Smooth muscle cell (in vitro differentiated cells): ENCODE measurements at regions not wholly inside any gene's neighbourhood (a gene's known extent, or its start where the extent isn't known, plus 50 kb on each side); places are given as distances from the start of the nearest gene placed in this dataset.

Experiments
- DNase-seq: peaks from one replicate; lab custom pipeline; 2025; ENCODE audit not compliant: unreplicated experiment; lab: John Stamatoyannopoulos, UW
- H2AFZ ChIP-seq: fragments of 200-600 bp; sonication (generic); 2 replicates; pipeline ENCODE4 v1.6.0; 2016; ENCODE audit warnings: antibody characterized with exemption, low read depth, mild to moderate bottlenecking
- H3F3A ChIP-seq: fragments of 200-600 bp; sonication (generic); 2 replicates; pipeline ENCODE4 v1.6.0; 2017; ENCODE audit warnings: antibody characterized with exemption, low read depth
- H3K27ac ChIP-seq: fragments of 200-600 bp; sonication (generic); 2 replicates; pipeline ENCODE4 v1.5.1; 2016; ENCODE audit warnings: low read depth, mild to moderate bottlenecking
- H3K27me3 ChIP-seq: fragments of 200-600 bp; sonication (generic); 2 replicates; pipeline ENCODE4 v1.6.1; 2016; ENCODE audit warnings: low read depth, mild to moderate bottlenecking
- H3K36me3 ChIP-seq: fragments of 200-600 bp; sonication (generic); 2 replicates; pipeline ENCODE4 v1.5.1; 2016; ENCODE audit warnings: low read depth
- H3K4me1 ChIP-seq: fragments of 200-600 bp; sonication (generic); 2 replicates; pipeline ENCODE4 v1.5.1; 2016; ENCODE audit warnings: low read depth
- H3K4me2 ChIP-seq: fragments of 200-600 bp; sonication (generic); 2 replicates; pipeline ENCODE4 v1.6.0; 2016; ENCODE audit warnings: mild to moderate bottlenecking
- H3K4me3 ChIP-seq: fragments of 200-600 bp; sonication (generic); 2 replicates; pipeline ENCODE4 v1.5.1; 2016; ENCODE audit warnings: mild to moderate bottlenecking
- H3K79me2 ChIP-seq: fragments of 200-600 bp; sonication (generic); 2 replicates; pipeline ENCODE4 v1.6.0; 2016; ENCODE audit warnings: low read depth, mild to moderate bottlenecking
- H3K9ac ChIP-seq: fragments of 200-600 bp; sonication (generic); 2 replicates; pipeline ENCODE4 v1.6.0; 2016; ENCODE audit warnings: low read depth
- H3K9me3 ChIP-seq: fragments of 200-600 bp; sonication (generic); replicated peaks from 2 replicates; pipeline ENCODE4 v1.5.1; 2016; ENCODE audit warnings: low read depth
- H4K20me1 ChIP-seq: fragments of 200-600 bp; sonication (generic); 2 replicates; pipeline ENCODE4 v1.6.0; 2016; ENCODE audit warnings: low read depth
- CTCF ChIP-seq: fragments of 200-600 bp; sonication (generic); IDR thresholded peaks from 2 replicates; pipeline ENCODE4 v1.5.1; 2017; ENCODE audit warnings: borderline replicate concordance, mild to moderate bottlenecking, antibody characterized with exemption; ENCODE audit not compliant: insufficient read depth, poor library complexity, severe bottlenecking
- WGBS: methylation state at CpG from one replicate; pipeline ENCODE4 v1.1.7; 2016; ENCODE audit warnings: low lambda C conversion rate; 5-methylcytosine and 5-hydroxymethylcytosine counted together

GRCh38 chr1:38329644-38330043 lies 283.1 kb upstream of the POU3F1 start:
- no peak overlapping the region for H3K27ac ChIP-seq
- no peaks in the 10 kb centered on the region for H3K4me1 ChIP-seq
- H3K9me3 ChIP-seq, result no peaks in the 10 kb centered on the region
- no peak overlapping the region for H3K4me2 ChIP-seq
- H3F3A ChIP-seq, result no peaks in the 10 kb centered on the region
- H3K27me3 ChIP-seq, result peaks cover 8% of the 10 kb centered on the region
- H3K4me3 ChIP-seq, result no peak overlapping the region
- TF ChIP-seq CTCF, result no peak
- DNase-seq, result no peak
- H3K9ac ChIP-seq, result no peak overlapping the region
- WGBS, result 69% methylated on average over 2 of the region's 2 CpGs
- H4K20me1 ChIP-seq, result no peaks in the 10 kb centered on the region
- no peak overlapping the region for H2AFZ ChIP-seq
- H3K36me3 ChIP-seq, result no peaks in the 10 kb centered on the region
- H3K79me2 ChIP-seq, result no peaks in the 10 kb centered on the region

- WGBS, result 80% methylated on average over 10 of the region's 10 CpGs
- H4K20me1 ChIP-seq, result no peaks in the 10 kb centered on the region
- DNase-seq, result no peak
- no peaks in the 10 kb centered on the region for H3K9me3 ChIP-seq
- H3K9ac ChIP-seq, result no peak overlapping the region
- H2AFZ ChIP-seq, result no peak overlapping the region
- H3K79me2 ChIP-seq, result no peaks in the 10 kb centered on the region
- no peak overlapping the region for H3K4me3 ChIP-seq
- H3K27me3 ChIP-seq, result peaks cover 3% of the 10 kb centered on the region
- no peak overlapping the region for H3K27ac ChIP-seq
- no peaks in the 10 kb centered on the region for H3K36me3 ChIP-seq
- no peaks in the 10 kb centered on the region for H3F3A ChIP-seq
- no peaks in the 10 kb centered on the region for H3K4me1 ChIP-seq
- H3K4me2 ChIP-seq, result no peak overlapping the region
- TF ChIP-seq CTCF, result no peak
These were observed 281.9 kb upstream of the POU3F1 start for GRCh38 chr1:38328278-38329035.

- H3K9ac ChIP-seq, result no peak overlapping the region
These were observed 281.0 kb upstream of the POU3F1 start for GRCh38 chr1:38327559-38327973.

More at GRCh38 chr1:38327559-38327973, 281.0 kb upstream of the POU3F1 start:
- no peak for TF ChIP-seq CTCF
- no peaks in the 10 kb centered on the region for H3K36me3 ChIP-seq
- H3K4me3 ChIP-seq, result no peak overlapping the region
- no peak overlapping the region for H3K4me2 ChIP-seq
- H4K20me1 ChIP-seq, result no peaks in the 10 kb centered on the region
- no peaks in the 10 kb centered on the region for H3K27me3 ChIP-seq
- no peaks in the 10 kb centered on the region for H3K4me1 ChIP-seq
- H3K9me3 ChIP-seq, result no peaks in the 10 kb centered on the region
- no peak overlapping the region for H3K27ac ChIP-seq
- H3F3A ChIP-seq, result no peaks in the 10 kb centered on the region
- 80% methylated on average over 2 of the region's 2 CpGs for WGBS
- H2AFZ ChIP-seq, result no peak overlapping the region
- no peak for DNase-seq
- H3K79me2 ChIP-seq, result no peaks in the 10 kb centered on the region
